Peyer's patch (tissue), 4 donors: ENCODE measurements at regions not wholly inside any gene's neighbourhood (a gene's known extent, or its start where the extent isn't known, plus 50 kb on each side); places are given as distances from the start of the nearest gene placed in this dataset.

Experiments
- POLR2A ChIP-seq, 2 donors: fragments of 450-650 bp; IDR thresholded peaks; one replicate each; pipeline ENCODE4 v1.5.1; 2017; ENCODE audit warnings: antibody characterized with exemption in 2 of 2, mild to moderate bottlenecking in 2 of 2, moderate library complexity in 2 of 2
- TF ChIP-seq, protein P1 (sequence below), 6 experiments: fragments of 450-650 bp in 4 of 6; fragments of 200-600 bp in 2 of 6; sonication (generic) in 1 of 6; IDR thresholded peaks; one replicate each; pipeline ENCODE4 v1.5.1; 2017 to 2019; ENCODE audit warnings: antibody characterized with exemption in 6 of 6, mild to moderate bottlenecking in 3 of 6, moderate library complexity in 1 of 6

DNA sequence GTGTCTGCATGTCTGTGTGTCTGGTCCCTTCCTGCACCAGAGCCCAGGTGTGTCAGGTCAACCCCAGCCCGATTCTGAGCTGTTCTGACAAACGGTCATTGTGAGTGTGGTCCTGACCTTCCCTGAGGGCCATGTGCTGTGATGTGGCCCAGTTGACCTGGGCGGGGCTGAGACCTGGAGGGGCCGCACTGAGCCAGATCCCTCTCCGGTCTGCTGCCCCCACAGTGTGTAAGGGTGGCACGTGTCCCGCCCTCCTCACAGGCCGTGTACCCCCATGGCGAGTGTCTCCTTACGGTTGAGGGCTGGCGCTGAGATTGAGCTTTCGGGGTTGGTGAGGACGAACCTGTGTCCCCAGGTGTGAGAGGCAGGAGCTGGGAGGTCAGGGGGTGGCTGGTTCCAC lies 136.5 kb downstream of the MRPL36 start:
- TF ChIP-seq, protein P1, sequence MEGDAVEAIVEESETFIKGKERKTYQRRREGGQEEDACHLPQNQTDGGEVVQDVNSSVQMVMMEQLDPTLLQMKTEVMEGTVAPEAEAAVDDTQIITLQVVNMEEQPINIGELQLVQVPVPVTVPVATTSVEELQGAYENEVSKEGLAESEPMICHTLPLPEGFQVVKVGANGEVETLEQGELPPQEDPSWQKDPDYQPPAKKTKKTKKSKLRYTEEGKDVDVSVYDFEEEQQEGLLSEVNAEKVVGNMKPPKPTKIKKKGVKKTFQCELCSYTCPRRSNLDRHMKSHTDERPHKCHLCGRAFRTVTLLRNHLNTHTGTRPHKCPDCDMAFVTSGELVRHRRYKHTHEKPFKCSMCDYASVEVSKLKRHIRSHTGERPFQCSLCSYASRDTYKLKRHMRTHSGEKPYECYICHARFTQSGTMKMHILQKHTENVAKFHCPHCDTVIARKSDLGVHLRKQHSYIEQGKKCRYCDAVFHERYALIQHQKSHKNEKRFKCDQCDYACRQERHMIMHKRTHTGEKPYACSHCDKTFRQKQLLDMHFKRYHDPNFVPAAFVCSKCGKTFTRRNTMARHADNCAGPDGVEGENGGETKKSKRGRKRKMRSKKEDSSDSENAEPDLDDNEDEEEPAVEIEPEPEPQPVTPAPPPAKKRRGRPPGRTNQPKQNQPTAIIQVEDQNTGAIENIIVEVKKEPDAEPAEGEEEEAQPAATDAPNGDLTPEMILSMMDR (IDR thresholded peaks at IDR 0.05) = no peak
- no peak for TF ChIP-seq POLR2A (IDR thresholded peaks at IDR 0.05)
